ENCODE measurements at regions not wholly inside any gene's neighbourhood (a gene's known extent, or its start where the extent isn't known, plus 50 kb on each side); places are given as distances from the start of the nearest gene placed in this dataset.

DNA sequence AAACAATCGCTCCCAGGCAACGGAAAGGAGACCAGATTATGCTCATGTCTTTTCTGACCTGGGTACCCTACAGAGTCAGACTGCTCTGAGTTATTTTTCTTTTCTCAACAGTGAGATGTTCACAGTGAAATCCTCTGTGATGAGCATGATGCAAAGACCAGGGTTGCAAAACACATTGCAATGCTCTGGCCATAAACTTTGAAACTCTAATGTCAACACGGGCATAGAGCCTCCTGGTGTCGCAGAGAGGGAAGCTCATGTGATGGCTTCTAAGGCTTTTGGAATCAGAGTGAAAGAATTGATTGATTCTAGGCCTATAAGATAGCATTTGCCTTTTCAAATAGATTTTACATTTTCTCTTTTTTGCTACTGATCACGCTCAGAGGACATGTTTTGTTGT is 193.4 kb downstream of the RASSF9 start:
- Histone ChIP-seq H3K4me3 (ENCODE audit: low read depth, low read length, poor library complexity, severe bottlenecking) (no peak overlapping the region), H3K27ac (ENCODE audit: low read depth, low read length, poor library complexity, severe bottlenecking) (no peak overlapping the region), H3K4me1 (ENCODE audit: insufficient read depth, low read length, poor library complexity, severe bottlenecking) (no peaks in the 10 kb centered on the region), H3K9me3 (ENCODE audit: low read depth, low read length, poor library complexity, severe bottlenecking) (no peaks in the 10 kb centered on the region), H3K36me3 (ENCODE audit: insufficient read depth, low read length, poor library complexity, severe bottlenecking) (no peaks in the 10 kb centered on the region), H3K27me3 (replicated peaks; ENCODE audit: insufficient read depth, low read depth, low read length, poor library complexity) (no peaks in the 10 kb centered on the region)
- peak; percentile 17 for DNase-seq (ENCODE audit: low spot score)
- ChIA-PET CTCF (no interaction called here), POLR2A (ENCODE audit: low non-redundant PET) (no interaction called here)
- BruUV-seq (replicated peaks): no TSS peak
- no peak for TF ChIP-seq EZH2 (IDR thresholded peaks at IDR 0.05; ENCODE audit: borderline replicate concordance, low read depth, low read length, poor library complexity, severe bottlenecking)
- TF ChIP-seq, protein P1, sequence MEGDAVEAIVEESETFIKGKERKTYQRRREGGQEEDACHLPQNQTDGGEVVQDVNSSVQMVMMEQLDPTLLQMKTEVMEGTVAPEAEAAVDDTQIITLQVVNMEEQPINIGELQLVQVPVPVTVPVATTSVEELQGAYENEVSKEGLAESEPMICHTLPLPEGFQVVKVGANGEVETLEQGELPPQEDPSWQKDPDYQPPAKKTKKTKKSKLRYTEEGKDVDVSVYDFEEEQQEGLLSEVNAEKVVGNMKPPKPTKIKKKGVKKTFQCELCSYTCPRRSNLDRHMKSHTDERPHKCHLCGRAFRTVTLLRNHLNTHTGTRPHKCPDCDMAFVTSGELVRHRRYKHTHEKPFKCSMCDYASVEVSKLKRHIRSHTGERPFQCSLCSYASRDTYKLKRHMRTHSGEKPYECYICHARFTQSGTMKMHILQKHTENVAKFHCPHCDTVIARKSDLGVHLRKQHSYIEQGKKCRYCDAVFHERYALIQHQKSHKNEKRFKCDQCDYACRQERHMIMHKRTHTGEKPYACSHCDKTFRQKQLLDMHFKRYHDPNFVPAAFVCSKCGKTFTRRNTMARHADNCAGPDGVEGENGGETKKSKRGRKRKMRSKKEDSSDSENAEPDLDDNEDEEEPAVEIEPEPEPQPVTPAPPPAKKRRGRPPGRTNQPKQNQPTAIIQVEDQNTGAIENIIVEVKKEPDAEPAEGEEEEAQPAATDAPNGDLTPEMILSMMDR (conservative IDR thresholded peaks at IDR 0.05; ENCODE audit: low read depth, low read length): peak; percentile 39; the same call in 1 of the 2 replicates
- intact Hi-C loops (cut with micrococcal nuclease; ENCODE audit: unreplicated experiment): no loop called here

DNA sequence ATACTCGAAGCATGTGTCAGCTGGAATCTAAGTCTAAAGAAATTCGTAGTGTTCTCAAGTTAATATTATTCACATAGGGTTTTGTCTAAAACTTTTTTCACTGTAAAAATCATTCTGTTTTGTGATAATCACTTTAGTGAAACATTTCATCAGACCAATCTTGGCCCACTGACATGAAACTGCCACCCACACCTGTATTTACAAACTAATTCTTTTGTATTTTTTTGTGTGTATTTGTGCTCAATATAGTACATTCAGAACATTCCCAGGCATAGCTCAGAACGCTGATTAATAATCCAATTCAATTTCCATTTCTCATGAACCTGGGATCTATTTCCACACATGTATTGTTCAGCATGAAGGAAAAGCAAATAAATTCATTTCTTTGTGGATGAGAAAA is 191.7 kb downstream of the RASSF9 start:
- ChIA-PET POLR2A (ENCODE audit: low non-redundant PET) (no interaction called here), CTCF (no interaction called here)
- no peak overlapping the region for H3K4me3 ChIP-seq (ENCODE audit: low read depth, low read length, poor library complexity, severe bottlenecking)
- no peaks in the 10 kb centered on the region for H3K4me1 ChIP-seq (ENCODE audit: insufficient read depth, low read length, poor library complexity, severe bottlenecking)
- BruUV-seq (replicated peaks): no TSS peak
- no peaks in the 10 kb centered on the region for H3K9me3 ChIP-seq (ENCODE audit: low read depth, low read length, poor library complexity, severe bottlenecking)
- no peaks in the 10 kb centered on the region for H3K27me3 ChIP-seq (replicated peaks; ENCODE audit: insufficient read depth, low read depth, low read length, poor library complexity)
- DNase-seq (ENCODE audit: low spot score): no peak
- TF ChIP-seq, protein P1 (conservative IDR thresholded peaks at IDR 0.05; ENCODE audit: low read depth, low read length): no peak
- TF ChIP-seq EZH2 (IDR thresholded peaks at IDR 0.05; ENCODE audit: borderline replicate concordance, low read depth, low read length, poor library complexity, severe bottlenecking): no peak
- no peak overlapping the region for H3K27ac ChIP-seq (ENCODE audit: low read depth, low read length, poor library complexity, severe bottlenecking)
- intact Hi-C loops (cut with micrococcal nuclease; ENCODE audit: unreplicated experiment): no loop called here
- no peaks in the 10 kb centered on the region for H3K36me3 ChIP-seq (ENCODE audit: insufficient read depth, low read length, poor library complexity, severe bottlenecking)

DNA sequence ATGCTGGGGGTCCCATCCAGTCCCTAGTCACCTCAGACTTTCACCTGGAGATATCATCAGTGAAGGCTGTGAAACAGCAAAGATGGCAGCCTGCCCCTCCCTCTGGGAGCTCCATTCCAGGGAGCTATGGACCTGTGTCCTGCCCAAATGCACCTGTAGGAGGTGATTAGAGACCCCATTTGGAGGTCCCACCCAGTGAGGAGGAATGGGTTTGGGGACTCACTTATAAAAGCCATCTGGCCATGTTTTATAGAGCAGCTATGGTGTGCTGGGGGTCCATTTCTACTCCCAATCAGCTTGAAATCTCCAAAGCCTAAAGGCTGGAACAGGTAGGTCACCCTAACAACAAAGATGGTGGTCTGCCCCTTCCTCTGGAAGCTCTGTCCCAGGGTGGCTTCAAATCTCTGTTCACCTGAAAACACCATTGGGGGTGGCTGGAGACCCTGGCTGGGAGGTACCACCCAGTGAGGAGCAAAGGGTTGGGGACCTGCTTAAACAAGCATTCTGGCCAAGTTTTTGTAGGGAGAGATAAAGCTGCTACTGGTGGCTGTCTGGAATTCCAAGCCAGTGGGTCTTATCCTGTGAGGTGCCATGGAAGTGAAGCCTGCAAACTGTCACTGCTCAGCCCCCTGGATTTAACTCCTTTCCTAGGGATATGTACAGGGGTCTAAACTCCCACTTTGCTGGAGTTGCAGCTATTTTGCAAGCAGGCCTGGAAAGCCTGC is 182.3 kb downstream of the RASSF9 start:
- peaks cover 4% of the 10 kb centered on the region for H3K9me3 ChIP-seq (ENCODE audit: low read depth, low read length, poor library complexity, severe bottlenecking)
- TF ChIP-seq, protein P1 (conservative IDR thresholded peaks at IDR 0.05; ENCODE audit: low read depth, low read length): no peak
- TF ChIP-seq EZH2 (IDR thresholded peaks at IDR 0.05; ENCODE audit: borderline replicate concordance, low read depth, low read length, poor library complexity, severe bottlenecking): no peak
- intact Hi-C loops (cut with micrococcal nuclease; ENCODE audit: unreplicated experiment): no loop called here
- no peaks in the 10 kb centered on the region for H3K4me1 ChIP-seq (ENCODE audit: insufficient read depth, low read length, poor library complexity, severe bottlenecking)
- ChIA-PET CTCF (no interaction called here), POLR2A (ENCODE audit: low non-redundant PET) (no interaction called here)
- no peak for DNase-seq (ENCODE audit: low spot score)
- no TSS peak for BruUV-seq (replicated peaks)
- no peaks in the 10 kb centered on the region for H3K27me3 ChIP-seq (replicated peaks; ENCODE audit: insufficient read depth, low read depth, low read length, poor library complexity)
- no peak overlapping the region for H3K4me3 ChIP-seq (ENCODE audit: low read depth, low read length, poor library complexity, severe bottlenecking)
- H3K27ac ChIP-seq (ENCODE audit: low read depth, low read length, poor library complexity, severe bottlenecking): no peak overlapping the region
- no peaks in the 10 kb centered on the region for H3K36me3 ChIP-seq (ENCODE audit: insufficient read depth, low read length, poor library complexity, severe bottlenecking)

Measured in A673 (cell line).